ENCODE measurements at regions not wholly inside any gene's neighbourhood (a gene's known extent, or its start where the extent isn't known, plus 50 kb on each side); places are given as distances from the start of the nearest gene placed in this dataset.

GRCh38 chr1:202067188-202067974 is 55.3 kb upstream of the GPR37L1 start:
- DNase-seq = peak; percentile 22

DNA sequence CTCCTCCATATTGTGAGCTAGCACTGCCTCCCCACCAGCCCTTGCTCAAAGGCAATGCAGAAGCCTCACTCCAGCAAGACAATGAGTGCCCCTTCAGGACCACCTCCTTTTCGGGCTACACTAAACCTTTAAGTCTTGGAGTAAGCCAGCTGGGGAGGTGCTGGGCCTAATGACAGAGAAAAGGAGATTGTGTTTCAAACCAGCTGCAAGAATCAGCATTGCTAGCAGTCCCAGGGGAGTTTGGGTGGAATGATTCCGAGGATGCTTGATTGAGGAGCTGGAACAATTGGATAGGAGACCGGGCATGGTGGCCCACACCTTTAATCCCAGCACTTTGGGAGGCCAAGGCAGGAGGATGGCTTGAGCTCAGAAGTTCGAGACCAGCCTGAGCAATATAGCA is 54.1 kb upstream of the GPR37L1 start:
- DNase-seq = no peak

GRCh38 chr1:202069662-202070061 is 53.1 kb upstream of the GPR37L1 start:
- no peak for DNase-seq

DNA sequence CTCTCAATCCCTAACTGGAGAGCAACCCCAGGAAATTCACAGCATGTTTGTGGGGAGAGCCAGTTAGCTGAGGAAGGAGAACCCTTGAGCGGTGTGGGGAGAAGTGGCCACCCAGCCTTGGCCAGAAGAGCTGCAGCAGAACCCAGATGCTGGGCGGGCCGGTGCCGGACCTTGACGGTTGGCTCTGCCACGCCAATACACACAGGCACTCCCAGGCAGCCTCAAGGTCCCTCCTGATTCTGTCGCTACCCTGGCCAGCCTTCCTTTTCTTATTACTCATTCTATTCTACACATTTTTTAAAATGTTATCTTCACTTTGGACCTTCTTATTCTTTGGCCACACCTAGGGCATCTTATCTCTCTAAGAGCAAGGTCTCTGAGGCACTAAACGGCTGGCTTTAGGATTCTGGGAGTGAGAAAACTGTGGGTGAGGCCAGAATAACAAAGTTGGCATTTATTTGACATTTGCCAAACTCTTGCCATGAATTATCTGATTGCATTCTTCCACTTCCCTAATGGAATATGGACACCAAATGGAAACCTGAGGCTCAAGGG is 50.4 kb upstream of the GPR37L1 start:
- DNase-seq = peak; percentile 85
